PC-9 (cell line): ENCODE measurements at regions not wholly inside any gene's neighbourhood (a gene's known extent, or its start where the extent isn't known, plus 50 kb on each side); places are given as distances from the start of the nearest gene placed in this dataset.

Source experiments
- BruUV-seq: library from RNA; stranded (reverse); fragments of 400-500 nt; replicated peaks from 2 replicates; lab custom pipeline; 2021; lab: Mats Ljungman, UMichigan
- CTCF ChIA-PET: fragments of 300-600 bp; sonication (Branson Sonifier 250); formaldehyde crosslinking; loops from one replicate; lab custom pipeline; 2022; ENCODE audit warnings: antibody characterized with exemption; lab: Charles Lee
- POLR2A ChIA-PET: fragments of 300-600 bp; sonication (Branson Sonifier 250); formaldehyde crosslinking; loops from one replicate; lab custom pipeline; 2022; ENCODE audit warnings: antibody characterized with exemption; ENCODE audit not compliant: unreplicated experiment; lab: Charles Lee
- DNase-seq, 2 experiments: peaks; one replicate each; pipeline versions ENCODE4 v3.0.0 to v3.0.0-alpha.2; 2015 to 2022; ENCODE audit warnings: mixed read lengths in 1 of 2
- H2AFZ ChIP-seq: fragments of 200-600 bp; sonication (generic); 2 replicates; pipeline ENCODE4 v1.8.1; 2017; ENCODE audit warnings: antibody characterized with exemption
- H3F3A ChIP-seq: fragments of 200-600 bp; sonication (generic); 2 replicates; pipeline ENCODE4 v1.8.1; 2017; ENCODE audit warnings: antibody characterized with exemption, mild to moderate bottlenecking, low read depth; ENCODE audit not compliant: insufficient read depth
- H3K27ac ChIP-seq: fragments of 200-600 bp; sonication (generic); 2 replicates; pipeline ENCODE4 v1.6.1; 2016; ENCODE audit warnings: mixed run types
- H3K27me3 ChIP-seq: fragments of 200-600 bp; sonication (generic); 2 replicates; pipeline ENCODE4 v1.6.1; 2016; ENCODE audit warnings: low read depth, mixed run types; ENCODE audit not compliant: insufficient read depth
- H3K36me3 ChIP-seq: fragments of 200-600 bp; sonication (generic); 2 replicates; pipeline ENCODE4 v1.6.1; 2016; ENCODE audit warnings: low read depth, mixed run types
- H3K4me1 ChIP-seq: fragments of 200-600 bp; sonication (generic); replicated peaks from 2 replicates; pipeline ENCODE4 v1.6.1; 2016; ENCODE audit warnings: mixed run types; ENCODE audit not compliant: insufficient read depth
- H3K4me2 ChIP-seq: fragments of 200-600 bp; sonication (generic); 2 replicates; pipeline ENCODE4 v1.6.1; 2017; ENCODE audit warnings: mixed run types
- H3K4me3 ChIP-seq: fragments of 200-600 bp; sonication (generic); 2 replicates; pipeline ENCODE4 v1.6.1; 2016; ENCODE audit warnings: mixed run types
- H3K79me2 ChIP-seq: fragments of 200-600 bp; sonication (generic); 2 replicates; pipeline ENCODE4 v1.6.1; 2017; ENCODE audit warnings: low read depth, mixed run types
- H3K9me2 ChIP-seq: fragments of 200-600 bp; sonication (generic); 2 replicates; pipeline ENCODE4 v1.8.1; 2017; ENCODE audit warnings: mild to moderate bottlenecking; ENCODE audit not compliant: insufficient read depth
- H3K9me3 ChIP-seq: fragments of 200-600 bp; sonication (generic); 2 replicates; pipeline ENCODE4 v1.8.1; 2016; ENCODE audit warnings: low read depth; ENCODE audit not compliant: insufficient read depth
- H4K20me1 ChIP-seq: fragments of 200-600 bp; sonication (generic); 2 replicates; pipeline ENCODE4 v1.8.1; 2017; ENCODE audit not compliant: insufficient read depth
- EZH2 ChIP-seq: fragments of 200-600 bp; sonication (generic); IDR thresholded peaks from 2 replicates; pipeline ENCODE4 v1.8.0; 2017; ENCODE audit warnings: antibody characterized with exemption, low read depth
- intact Hi-C: fragments of 100-400 bp; cut with micrococcal nuclease; formaldehyde crosslinking; loops from one replicate; pipeline ENCODE4 v1.10.0; 2022; ENCODE audit not compliant: unreplicated experiment
- TF ChIP-seq, protein P1 (sequence below): fragments of 200-600 bp; sonication (generic); conservative IDR thresholded peaks from 2 replicates; pipeline ENCODE4 v1.6.1; 2017; ENCODE audit warnings: mixed run types, antibody characterized with exemption, mild to moderate bottlenecking, moderate library complexity

DNA sequence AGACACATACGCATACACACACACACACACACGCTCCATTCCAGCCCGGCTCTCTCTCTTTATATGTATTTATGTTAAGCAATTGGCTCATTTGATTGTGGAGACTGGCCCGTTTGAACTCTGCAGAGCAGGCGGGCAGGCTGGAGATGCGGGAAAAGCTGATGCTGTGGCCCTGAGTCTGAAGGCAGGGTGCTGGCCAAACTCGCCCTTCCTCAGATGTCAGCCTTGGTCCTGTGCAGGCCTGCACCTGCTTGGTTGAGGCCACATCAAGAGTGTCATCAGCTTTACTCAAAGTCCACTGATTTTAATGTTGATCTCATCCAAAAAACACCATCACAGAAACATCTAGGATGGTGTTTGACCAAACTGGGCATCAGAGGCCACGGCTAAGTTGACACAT is 569.3 kb downstream of the TBC1D22A start:
- H3K4me2 ChIP-seq, result no peak overlapping the region
- peaks cover 7% of the 10 kb centered on the region; the same call in 1 of the 2 replicates for H3F3A ChIP-seq
- H3K4me3 ChIP-seq, result no peak overlapping the region
- peaks cover 4% of the 10 kb centered on the region; the same call in 1 of the 2 replicates for H3K27me3 ChIP-seq
- no peaks in the 10 kb centered on the region for H3K9me3 ChIP-seq
- ChIA-PET CTCF (no interaction called here), POLR2A (no interaction called here)
- TF ChIP-seq EZH2, result no peak
- TF ChIP-seq, protein P1, sequence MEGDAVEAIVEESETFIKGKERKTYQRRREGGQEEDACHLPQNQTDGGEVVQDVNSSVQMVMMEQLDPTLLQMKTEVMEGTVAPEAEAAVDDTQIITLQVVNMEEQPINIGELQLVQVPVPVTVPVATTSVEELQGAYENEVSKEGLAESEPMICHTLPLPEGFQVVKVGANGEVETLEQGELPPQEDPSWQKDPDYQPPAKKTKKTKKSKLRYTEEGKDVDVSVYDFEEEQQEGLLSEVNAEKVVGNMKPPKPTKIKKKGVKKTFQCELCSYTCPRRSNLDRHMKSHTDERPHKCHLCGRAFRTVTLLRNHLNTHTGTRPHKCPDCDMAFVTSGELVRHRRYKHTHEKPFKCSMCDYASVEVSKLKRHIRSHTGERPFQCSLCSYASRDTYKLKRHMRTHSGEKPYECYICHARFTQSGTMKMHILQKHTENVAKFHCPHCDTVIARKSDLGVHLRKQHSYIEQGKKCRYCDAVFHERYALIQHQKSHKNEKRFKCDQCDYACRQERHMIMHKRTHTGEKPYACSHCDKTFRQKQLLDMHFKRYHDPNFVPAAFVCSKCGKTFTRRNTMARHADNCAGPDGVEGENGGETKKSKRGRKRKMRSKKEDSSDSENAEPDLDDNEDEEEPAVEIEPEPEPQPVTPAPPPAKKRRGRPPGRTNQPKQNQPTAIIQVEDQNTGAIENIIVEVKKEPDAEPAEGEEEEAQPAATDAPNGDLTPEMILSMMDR, result no peak
- no peak overlapping the region for H3K27ac ChIP-seq
- intact Hi-C loops, result no loop called here
- no TSS peak for BruUV-seq
- H3K4me1 ChIP-seq, result 0 out of 2 replicates have a peak, but pooled peaks cover 5% of the 10 kb centered on the region
- no peak overlapping the region for H2AFZ ChIP-seq
- H3K9me2 ChIP-seq, result no peaks in the 10 kb centered on the region
- no peaks in the 10 kb centered on the region for H3K36me3 ChIP-seq
- no peak for DNase-seq
- H4K20me1 ChIP-seq, result no peaks in the 10 kb centered on the region
- H3K79me2 ChIP-seq, result no peaks in the 10 kb centered on the region

DNA sequence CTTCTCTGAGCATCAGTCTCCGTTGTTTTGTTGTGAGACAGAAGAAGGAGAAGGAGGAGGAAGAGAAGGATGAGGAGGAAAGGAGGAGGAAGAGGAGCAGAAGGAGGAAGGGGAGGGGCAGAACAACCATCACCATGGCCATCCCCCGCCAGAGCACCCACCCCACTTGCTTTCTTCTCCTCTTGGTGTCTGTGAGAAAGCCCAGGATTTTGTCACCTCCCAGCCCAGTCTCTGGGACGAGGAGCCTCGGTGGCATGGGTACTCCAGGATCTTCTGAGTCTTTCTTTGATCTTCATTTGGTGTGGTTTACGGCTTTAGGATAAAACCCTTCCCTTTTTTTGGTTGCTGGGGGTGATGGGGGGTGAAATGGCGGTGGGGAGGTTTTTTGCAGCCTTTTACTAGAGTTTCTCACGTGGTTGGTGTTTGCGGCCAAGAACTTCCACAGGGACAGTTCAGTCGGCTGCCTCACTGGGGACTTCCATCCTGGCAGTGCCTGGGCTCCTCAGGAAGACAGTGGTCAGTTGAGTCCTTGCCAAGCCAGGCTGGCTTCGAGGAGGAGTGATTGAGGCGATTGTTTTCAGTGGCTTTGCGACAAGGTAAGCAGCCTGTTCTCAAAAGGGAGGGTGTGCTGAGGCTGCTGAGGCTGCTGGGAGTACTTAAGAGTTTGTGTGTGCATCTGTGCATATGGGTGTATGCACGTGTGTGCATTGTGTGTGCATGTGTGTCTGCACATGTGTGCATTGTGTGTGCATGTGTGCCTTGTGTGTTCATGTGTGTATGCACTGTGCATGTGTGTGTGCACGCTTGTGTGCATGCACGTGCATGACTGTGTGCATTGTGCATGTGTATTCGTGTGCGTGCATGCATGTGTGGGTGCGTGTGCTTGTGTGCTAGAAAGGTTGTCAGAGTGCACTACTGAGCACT is 567.5 kb downstream of the TBC1D22A start:
- Histone ChIP-seq H3K9me2 (no peaks in the 10 kb centered on the region), H3K27ac (no peak overlapping the region), H4K20me1 (no peaks in the 10 kb centered on the region), H3K79me2 (no peaks in the 10 kb centered on the region), H3K4me1 (0 out of 2 replicates have a peak, but pooled peaks cover 5% of the 10 kb centered on the region), H3F3A (peaks cover 7% of the 10 kb centered on the region; the same call in 1 of the 2 replicates), H2AFZ (no peak overlapping the region), H3K9me3 (no peaks in the 10 kb centered on the region), H3K4me3 (no peak overlapping the region), H3K36me3 (no peaks in the 10 kb centered on the region), H3K4me2 (no peak overlapping the region), H3K27me3 (peaks cover 10% of the 10 kb centered on the region)
- ChIA-PET CTCF (no interaction called here), POLR2A (no interaction called here)
- intact Hi-C loops, result loop anchor here (1.0 kb wide), 1 partner anchor 7 kb away; no protein-coding TSS in a partner anchor
- no TSS peak for BruUV-seq
- no peak for DNase-seq
- TF ChIP-seq EZH2, result no peak
- TF ChIP-seq, protein P1, result no peak

DNA sequence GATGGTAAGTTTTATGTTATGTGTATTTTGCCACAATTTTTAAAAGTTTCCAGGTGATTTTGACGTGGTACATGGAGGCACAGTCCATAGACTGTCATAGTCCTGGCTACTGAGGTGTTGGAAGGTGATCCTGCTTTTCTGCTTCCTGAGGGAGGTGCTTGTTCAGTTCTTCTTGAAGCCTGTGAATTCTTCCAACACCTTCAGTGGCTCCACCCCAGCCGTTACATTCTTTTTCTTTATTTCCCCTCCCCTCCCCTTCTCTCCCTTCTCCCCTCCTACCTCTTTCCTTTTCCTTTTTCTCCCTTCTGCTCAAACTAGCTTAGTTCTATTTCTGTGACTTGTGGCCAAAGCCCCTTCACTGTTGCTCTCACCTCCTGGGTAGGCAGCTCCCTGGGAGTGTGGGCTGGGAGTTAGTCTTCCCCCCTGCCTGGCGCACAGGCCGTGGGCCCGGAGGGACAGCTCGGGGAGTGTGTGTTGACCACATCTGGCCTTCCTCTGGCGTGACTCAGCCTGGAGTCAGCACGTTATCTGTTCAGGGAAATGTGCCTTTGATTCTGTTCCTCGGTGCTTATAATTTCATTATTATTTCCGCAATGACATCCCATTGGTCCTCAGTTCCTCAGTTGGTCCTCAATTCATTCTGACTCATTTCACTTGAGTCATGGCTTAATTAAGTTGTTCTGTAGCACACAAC is 566.2 kb downstream of the TBC1D22A start:
- Histone ChIP-seq H3K27me3 (peaks cover 23% of the 10 kb centered on the region), H3K9me3 (no peaks in the 10 kb centered on the region), H3K4me2 (peak overlapping the region; percentile 46), H3K4me3 (no peak overlapping the region), H3K36me3 (no peaks in the 10 kb centered on the region), H4K20me1 (no peaks in the 10 kb centered on the region), H3K27ac (no peak overlapping the region), H3F3A (peaks cover 7% of the 10 kb centered on the region; the same call in 1 of the 2 replicates), H3K9me2 (no peaks in the 10 kb centered on the region), H3K4me1 (0 out of 2 replicates have a peak, but pooled peaks cover 5% of the 10 kb centered on the region), H2AFZ (no peak overlapping the region), H3K79me2 (no peaks in the 10 kb centered on the region)
- TF ChIP-seq EZH2, result no peak
- TF ChIP-seq, protein P1, result no peak
- CTCF ChIA-PET, result no interaction called here
- intact Hi-C loops, result loop anchor here (1.0 kb wide), 1 partner anchor 9 kb away; no protein-coding TSS in a partner anchor
- POLR2A ChIA-PET, result no interaction called here
- BruUV-seq, result no TSS peak
- peak; percentile 62 to 83 for DNase-seq
